NCI-H1105 treated with DMSO at 0.1 percent for 48 hours (cell line): ENCODE measurements at regions not wholly inside any gene's neighbourhood (a gene's known extent, or its start where the extent isn't known, plus 50 kb on each side); places are given as distances from the start of the nearest gene placed in this dataset.
"Not testable (repeated sequence)": the region's sequence is repeated elsewhere in the genome, so short reads cannot be mapped to it uniquely, and the experiment has no call there.

Source experiments
- DNase-seq: peaks from one replicate; lab custom pipeline; 2025; lab: John Stamatoyannopoulos, UW

DNA sequence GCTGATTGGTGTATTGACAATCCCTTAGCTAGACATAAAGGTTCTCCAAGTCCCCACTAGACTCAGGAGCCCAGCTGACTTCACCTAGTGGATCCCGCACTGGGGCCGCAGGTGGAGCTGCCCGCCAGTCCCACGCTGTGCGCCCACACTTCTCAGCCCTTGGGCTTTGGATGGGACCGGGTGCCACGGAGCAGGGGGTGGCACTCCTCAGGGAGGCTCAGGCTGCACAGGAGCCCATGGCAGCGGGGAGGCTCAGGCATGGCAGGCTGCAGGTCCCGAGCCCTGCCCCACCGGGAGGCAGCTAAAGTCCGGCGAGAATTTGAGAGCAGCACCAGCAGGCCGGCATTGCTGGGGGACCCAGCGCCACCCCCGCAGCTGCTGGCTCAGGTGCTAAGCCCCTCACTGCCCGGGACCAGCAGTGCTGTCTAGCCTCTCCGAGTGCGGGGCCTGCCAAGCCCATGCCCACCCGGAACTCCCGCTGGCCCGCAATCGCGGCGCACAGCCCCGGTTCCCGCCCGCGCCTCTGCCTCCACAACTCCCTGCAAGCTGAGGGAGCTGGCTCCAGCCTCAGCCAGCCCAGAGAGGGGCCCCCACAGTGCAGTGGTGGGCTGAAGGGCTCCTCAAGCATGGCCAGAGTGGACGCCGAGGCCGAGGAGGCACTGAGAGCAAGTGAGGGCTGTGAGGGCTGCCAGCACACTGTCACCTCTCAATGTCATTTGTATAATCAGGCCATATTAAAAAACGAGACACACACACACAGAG lies 437.2 kb downstream of the CSNK1G3 start:
- DNase-seq, result no peak

- no peak for DNase-seq
Observed at GRCh38 chr5:123947797-123948196, 435.8 kb downstream of the CSNK1G3 start.

DNA sequence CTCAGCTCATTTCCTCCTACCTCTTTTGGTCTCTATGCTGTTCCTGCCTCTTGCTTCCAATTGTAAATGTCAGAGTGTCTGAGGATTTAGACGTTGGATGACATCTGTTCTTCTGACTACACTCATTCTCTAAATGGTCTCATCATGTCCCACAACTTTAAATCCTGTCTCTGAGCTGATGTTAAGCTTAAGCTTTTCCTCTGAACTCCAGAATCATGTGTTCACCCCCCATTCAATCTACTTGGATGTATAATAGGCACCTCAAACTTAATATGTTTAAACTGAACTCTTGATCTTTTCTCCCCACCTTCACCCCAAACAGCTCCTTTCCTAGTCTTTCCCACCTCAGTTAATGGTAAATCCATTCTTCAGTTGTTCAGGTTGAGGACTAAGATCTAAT lies 433.6 kb downstream of the CSNK1G3 start:
- DNase-seq, result no peak

GRCh38 chr5:123943151-123943550 lies 431.2 kb downstream of the CSNK1G3 start:
- DNase-seq, result no peak

DNA sequence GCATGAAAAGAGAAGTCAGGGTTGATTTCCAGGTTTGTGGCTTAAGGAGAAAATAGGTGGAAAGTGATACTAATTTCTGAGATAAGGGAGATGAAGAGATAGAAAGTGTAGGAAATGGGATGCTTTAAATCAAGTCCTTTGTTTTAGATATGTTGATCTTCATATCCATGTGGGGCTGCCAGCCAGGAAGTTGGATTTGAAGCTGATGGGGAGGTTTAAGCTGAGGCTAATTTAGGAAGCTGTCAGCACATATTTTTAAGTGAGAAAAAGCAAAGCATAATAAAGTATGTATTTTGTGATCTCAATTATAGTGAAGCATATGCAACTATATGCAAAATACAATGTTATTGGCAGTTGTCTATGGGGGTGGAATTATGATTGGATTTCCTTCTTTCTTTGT lies 428.4 kb downstream of the CSNK1G3 start:
- DNase-seq, result no peak

- no peak for DNase-seq
Observed at GRCh38 chr5:123937230-123937629, 425.3 kb downstream of the CSNK1G3 start.

DNA sequence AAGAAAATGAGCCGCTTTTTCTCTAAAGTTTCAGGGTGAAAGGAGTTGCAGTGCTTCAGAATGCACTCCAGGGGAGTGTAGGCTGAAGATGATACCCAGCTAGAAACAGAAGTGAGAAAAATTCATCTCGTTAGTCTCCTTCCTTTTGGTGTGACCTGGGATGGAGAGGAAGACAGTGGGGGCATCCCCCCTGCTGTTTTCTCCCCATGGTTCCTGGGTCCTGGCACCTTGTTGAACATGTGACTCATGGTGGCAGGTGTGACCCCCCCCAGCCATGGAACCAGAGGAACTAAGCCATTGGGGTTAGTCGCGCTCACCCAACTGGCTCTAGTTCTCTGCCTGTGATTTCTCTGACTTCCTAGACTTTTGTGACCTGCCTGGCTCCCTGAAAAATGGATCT lies 424.6 kb downstream of the CSNK1G3 start:
- no peak for DNase-seq

- DNase-seq, result not testable (repeated sequence)
Observed at GRCh38 chr5:123933812-123934211, 421.8 kb downstream of the CSNK1G3 start.

DNA sequence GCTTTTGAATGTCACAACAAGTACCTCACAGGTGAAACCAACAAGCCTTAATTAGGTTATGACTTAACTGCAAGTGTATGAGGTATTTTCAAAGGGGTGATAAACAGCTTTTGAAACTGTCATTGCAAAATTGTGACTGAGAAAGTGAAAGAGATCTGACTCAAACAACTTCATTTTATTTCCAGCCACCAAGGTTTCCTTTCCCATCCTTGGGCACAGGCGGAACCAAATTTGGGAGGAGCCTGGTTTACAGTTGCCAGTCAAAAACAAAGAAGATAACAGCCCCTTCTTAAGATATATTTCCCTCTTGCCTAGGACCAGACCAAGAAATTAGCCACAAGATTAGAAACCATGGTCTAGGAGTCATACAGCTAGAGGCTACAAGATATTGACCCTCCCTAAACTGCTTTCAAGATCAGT lies 417.1 kb downstream of the CSNK1G3 start:
- no peak for DNase-seq

DNA sequence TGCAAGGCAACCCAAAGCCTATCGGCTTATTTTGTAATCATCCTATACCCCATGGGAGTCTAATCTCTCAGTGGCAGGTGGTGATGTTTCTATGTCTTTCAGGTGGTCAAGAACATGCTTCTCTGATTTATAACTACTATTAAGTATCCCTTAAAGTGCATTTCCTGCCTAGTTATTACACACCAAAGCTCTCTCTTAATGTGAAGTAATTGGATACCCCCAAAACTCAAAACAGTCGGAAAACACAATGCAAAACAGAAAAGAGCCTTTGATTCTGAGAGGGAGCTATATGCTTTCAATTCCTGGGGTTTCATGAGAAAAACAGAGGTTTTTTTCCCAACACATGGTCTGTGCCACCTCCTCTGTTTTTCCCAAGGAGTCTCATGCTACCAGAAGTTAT lies 416.4 kb downstream of the CSNK1G3 start:
- DNase-seq, result no peak

GRCh38 chr5:123921193-123921592 lies 409.2 kb downstream of the CSNK1G3 start:
- no peak for DNase-seq

DNA sequence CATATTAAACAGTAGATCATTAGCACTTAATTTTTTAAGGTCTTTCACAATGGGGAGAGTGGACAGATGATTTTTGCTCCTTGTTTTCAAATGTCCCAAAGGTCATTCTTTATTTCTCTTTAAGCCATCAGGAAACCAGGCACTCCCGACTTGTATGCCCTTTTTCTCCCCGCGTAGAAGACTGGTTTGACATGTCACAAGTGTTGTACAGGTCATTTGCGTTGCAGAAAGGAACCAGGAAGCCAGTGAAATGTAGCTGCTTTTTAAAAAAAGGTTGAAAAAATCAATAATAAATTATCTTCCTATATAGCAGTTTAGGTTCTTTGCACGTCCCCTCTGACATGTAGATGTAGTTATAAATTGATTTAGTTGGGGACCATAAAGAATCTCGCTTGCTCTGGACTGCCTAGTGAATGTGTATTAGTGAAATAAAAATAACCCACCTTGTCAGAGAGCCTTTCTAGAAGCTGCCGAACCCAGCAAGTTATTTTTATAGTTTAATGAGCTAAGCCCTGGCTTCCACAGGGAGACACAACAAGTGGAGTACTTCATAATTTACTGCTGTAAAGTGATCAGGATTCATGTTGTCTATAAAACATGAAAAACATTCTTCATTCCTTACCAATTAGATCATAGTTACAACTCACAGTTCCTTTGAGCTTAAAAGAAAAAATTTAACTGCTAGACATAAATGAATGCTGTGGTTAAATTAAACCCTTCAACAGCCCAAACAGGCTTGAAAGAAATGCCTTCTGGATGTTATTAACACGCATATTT lies 404.6 kb downstream of the CSNK1G3 start:
- peak; percentile 53 for DNase-seq

DNA sequence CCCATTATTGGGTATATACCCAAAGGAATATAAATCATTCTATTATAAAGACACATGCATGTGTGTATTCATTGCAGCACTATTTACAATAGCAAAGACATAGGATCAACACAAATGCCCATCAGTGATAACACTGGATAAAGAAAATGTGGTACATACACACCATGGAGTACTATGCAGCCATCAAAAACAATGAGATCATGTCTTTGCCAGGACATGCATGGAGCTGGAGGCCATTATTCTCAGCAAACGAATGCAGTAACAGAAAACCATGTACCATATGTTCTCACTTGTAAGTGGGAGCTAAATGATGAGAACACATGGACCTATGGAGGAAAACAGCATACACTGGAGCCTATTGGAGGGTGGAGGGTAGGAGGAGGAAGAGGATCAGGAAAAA lies 402.4 kb downstream of the CSNK1G3 start:
- no peak for DNase-seq

DNA sequence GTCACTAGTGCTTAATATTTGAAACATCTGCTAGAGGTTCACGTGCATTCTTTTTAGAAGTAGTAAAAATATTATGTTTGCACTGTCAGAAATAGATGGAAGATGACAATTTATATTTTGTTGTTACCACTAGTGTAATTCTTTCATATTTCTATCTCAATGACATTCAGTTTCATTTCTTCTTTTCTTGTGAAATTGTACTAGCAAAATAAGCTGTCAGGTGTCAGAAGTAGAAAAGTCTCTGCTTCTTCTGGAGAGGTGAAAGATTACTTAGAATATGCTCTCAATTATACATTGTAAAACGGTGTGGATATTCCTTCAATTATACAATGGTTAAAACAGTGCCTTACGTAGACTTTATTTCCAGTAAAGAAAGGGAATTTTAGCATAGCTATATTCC lies 395.4 kb downstream of the CSNK1G3 start:
- no peak for DNase-seq

- no peak for DNase-seq
Observed at GRCh38 chr5:123906698-123907295, 394.8 kb downstream of the CSNK1G3 start.

DNA sequence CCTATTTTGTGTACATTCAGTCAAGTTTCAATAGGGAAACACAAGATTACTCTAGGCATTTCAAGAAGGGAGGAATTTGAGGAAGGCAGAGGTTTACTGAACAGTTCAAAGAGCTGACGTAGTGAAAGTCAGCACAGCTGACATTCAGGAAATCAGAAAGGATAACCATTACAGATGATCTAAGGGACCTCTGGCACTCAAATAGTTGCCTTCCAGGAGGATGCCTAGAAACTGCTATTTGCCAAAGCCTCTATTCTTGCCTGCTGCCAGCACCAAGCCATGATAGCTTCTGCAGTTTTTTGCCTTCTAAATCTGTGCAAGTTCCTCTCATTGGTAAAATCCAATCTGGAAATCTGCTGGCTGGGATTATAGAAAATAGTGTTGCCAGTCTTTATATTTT lies 373.1 kb downstream of the CSNK1G3 start:
- no peak for DNase-seq

DNA sequence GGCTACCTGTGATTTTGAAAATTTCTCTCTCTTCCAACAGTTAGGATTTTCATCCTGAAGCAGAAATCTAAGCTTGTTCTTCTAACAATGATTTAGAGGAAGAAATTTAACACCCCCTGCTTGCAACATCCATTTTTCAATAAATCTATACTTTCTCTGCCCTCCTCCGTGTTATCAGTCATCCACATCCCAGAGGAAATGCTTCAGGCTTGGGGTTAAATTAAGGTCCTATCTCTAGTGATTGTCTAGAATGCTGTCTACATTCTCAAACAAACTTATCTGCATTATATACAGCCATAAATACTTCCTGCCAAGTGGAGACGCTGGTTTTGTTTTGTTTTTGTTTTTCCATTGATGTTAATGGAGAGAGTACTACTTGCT lies 371.0 kb downstream of the CSNK1G3 start:
- no peak for DNase-seq

GRCh38 chr5:123882319-123882964 lies 370.5 kb downstream of the CSNK1G3 start:
- peak; percentile 66 for DNase-seq

DNA sequence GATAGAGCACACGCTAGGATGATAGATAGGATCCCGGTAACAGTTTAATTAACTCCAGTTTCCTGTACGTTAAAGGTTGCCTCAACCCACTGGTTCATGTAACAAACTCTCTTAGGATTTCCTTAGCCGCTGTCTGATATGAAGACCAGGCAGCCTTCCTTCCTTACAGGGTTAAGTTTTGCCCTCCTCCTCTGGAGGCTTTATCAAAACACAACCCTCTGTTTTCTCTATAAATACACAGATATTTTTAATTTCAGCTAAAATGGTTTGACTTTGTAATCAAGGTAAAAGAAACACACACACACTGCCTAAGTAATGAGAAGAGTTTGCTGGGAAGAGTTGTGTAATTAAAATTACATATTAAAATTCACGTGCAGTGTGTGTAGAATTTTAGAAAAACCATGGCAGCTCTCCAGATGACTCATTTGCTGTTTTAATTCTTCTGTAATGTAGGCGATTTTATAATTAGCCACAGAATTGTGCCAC lies 369.8 kb downstream of the CSNK1G3 start:
- DNase-seq, result peak; percentile 66

- DNase-seq, result no peak
Observed at GRCh38 chr5:123880875-123881274, 368.9 kb downstream of the CSNK1G3 start.

DNA sequence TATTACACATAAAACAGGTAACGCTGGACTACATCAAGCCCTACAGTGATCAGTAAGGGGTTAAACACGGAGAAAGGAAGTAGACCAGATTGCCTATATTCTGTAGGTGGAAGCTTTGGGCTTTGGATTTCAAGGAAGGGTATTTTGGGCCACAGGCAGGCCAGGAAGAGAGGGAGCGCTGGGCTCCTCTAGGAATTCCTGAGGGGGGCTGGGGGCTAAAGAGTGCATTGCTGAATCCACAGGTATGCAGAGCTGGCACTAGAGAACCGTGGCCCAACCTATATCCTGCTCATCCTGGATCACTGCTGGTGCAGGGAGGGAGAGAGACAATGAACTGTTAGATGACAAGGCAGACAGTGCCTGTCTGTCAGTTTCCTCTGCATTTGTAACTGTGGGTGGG lies 367.1 kb downstream of the CSNK1G3 start:
- no peak for DNase-seq

DNA sequence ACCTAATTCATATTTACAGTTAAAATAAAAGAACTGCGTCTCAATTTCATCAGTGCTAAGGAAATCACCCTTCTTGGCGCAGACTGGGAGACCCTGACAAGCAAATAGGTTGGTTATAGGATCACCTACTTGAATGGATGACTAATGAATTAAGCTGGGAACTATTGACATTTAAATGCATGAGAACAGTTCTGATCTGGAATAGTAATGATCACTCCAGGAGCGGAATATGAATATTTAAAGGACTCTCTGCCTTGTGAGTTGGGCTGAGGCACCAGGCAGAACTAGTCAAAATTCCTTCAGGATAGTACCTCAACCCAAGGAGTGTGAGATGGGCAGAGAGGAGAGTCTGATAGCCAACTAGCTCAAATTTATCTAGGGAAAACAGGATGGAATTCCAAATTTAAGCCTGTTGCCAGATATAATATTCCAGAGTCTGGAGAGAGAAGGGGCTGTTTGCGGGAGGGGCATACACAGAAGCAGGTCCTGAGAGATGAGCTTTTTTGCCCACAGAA lies 364.4 kb downstream of the CSNK1G3 start:
- no peak for DNase-seq
